ENCODE measurements at regions not wholly inside any gene's neighbourhood (a gene's known extent, or its start where the extent isn't known, plus 50 kb on each side); places are given as distances from the start of the nearest gene placed in this dataset.

- Histone ChIP-seq H3K36me3 (ENCODE audit: control insufficient read depth, insufficient read depth, low read length) (no peaks in the 10 kb centered on the region), H3K4me1 (ENCODE audit: control insufficient read depth, insufficient read depth, low read length) (no peaks in the 10 kb centered on the region)
- WGBS (ENCODE audit: insufficient coverage), result 67% methylated on average over 3 of the region's 4 CpGs
Measured at GRCh38 chr2:149988361-149988760, 400.8 kb upstream of the MMADHC start.

GRCh38 chr2:149986861-149987260 is 399.3 kb upstream of the MMADHC start:
- Histone ChIP-seq H3K36me3 (ENCODE audit: control insufficient read depth, insufficient read depth, low read length) (no peaks in the 10 kb centered on the region), H3K27ac (ENCODE audit: low read length) (no peak overlapping the region), H3K4me3 (ENCODE audit: low read length) (no peak overlapping the region), H3K27me3 (ENCODE audit: control insufficient read depth, insufficient read depth, low read length) (no peaks in the 10 kb centered on the region), H3K9me3 (replicated peaks; ENCODE audit: control insufficient read depth, low read depth, low read length) (no peaks in the 10 kb centered on the region), H3K4me1 (ENCODE audit: control insufficient read depth, insufficient read depth, low read length) (no peaks in the 10 kb centered on the region)
- DNase-seq, result no peak
- 80% methylated on average over 1 of the region's 2 CpGs for WGBS (ENCODE audit: insufficient coverage)

More at GRCh38 chr2:149988361-149988760, 400.8 kb upstream of the MMADHC start:
- no peak for DNase-seq
- H3K4me3 ChIP-seq (ENCODE audit: low read length), result no peak overlapping the region
- H3K9me3 ChIP-seq (replicated peaks; ENCODE audit: control insufficient read depth, low read depth, low read length), result no peaks in the 10 kb centered on the region
- no peak overlapping the region for H3K27ac ChIP-seq (ENCODE audit: low read length)
- no peaks in the 10 kb centered on the region for H3K27me3 ChIP-seq (ENCODE audit: control insufficient read depth, insufficient read depth, low read length)

DNA sequence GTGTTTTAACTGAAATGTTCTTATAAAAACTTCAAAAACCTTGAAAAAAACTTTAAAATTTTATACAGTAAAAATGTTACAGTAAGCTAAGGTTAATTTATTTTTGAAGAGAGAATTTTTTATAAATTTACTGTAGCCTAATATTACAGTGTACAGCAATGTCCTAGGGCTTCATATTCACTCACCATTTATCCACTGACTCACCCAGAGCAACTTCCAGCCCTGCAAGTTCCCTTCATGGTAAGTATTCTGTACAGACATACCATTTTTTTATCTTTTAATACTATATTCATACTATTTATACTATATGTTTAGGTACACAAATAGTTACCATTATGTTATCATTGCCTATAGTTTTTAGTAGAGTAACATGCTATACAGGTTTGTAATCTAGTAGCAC is 396.7 kb upstream of the MMADHC start:
- Histone ChIP-seq H3K4me3 (ENCODE audit: low read length) (no peak overlapping the region), H3K36me3 (ENCODE audit: control insufficient read depth, insufficient read depth, low read length) (no peaks in the 10 kb centered on the region), H3K4me1 (ENCODE audit: control insufficient read depth, insufficient read depth, low read length) (no peaks in the 10 kb centered on the region), H3K9me3 (replicated peaks; ENCODE audit: control insufficient read depth, low read depth, low read length) (no peaks in the 10 kb centered on the region), H3K27ac (ENCODE audit: low read length) (no peak overlapping the region), H3K27me3 (ENCODE audit: control insufficient read depth, insufficient read depth, low read length) (no peaks in the 10 kb centered on the region)
- DNase-seq, result no peak

- Histone ChIP-seq H3K27ac (ENCODE audit: low read length) (peak overlapping the region; percentile 49), H3K36me3 (ENCODE audit: control insufficient read depth, insufficient read depth, low read length) (no peaks in the 10 kb centered on the region), H3K4me3 (ENCODE audit: low read length) (no peak overlapping the region), H3K27me3 (ENCODE audit: control insufficient read depth, insufficient read depth, low read length) (no peaks in the 10 kb centered on the region), H3K9me3 (replicated peaks; ENCODE audit: control insufficient read depth, low read depth, low read length) (no peaks in the 10 kb centered on the region), H3K4me1 (ENCODE audit: control insufficient read depth, insufficient read depth, low read length) (no peaks in the 10 kb centered on the region)
- 49% methylated on average over 2 of the region's 3 CpGs for WGBS (ENCODE audit: insufficient coverage)
- DNase-seq, result peak; percentile 89
Measured at GRCh38 chr2:149972066-149972465, 384.5 kb upstream of the MMADHC start.

GRCh38 chr2:149954981-149955600 is 367.5 kb upstream of the MMADHC start:
- peak; percentile 85 for DNase-seq
- no peaks in the 10 kb centered on the region for H3K9me3 ChIP-seq (replicated peaks; ENCODE audit: control insufficient read depth, low read depth, low read length)
- WGBS (ENCODE audit: insufficient coverage), result no CpG with 5 or more reads among the region's 6 CpGs
- no peaks in the 10 kb centered on the region for H3K4me1 ChIP-seq (ENCODE audit: control insufficient read depth, insufficient read depth, low read length)
- H3K27ac ChIP-seq (ENCODE audit: low read length), result no peak overlapping the region
- H3K36me3 ChIP-seq (ENCODE audit: control insufficient read depth, insufficient read depth, low read length), result no peaks in the 10 kb centered on the region
- H3K27me3 ChIP-seq (ENCODE audit: control insufficient read depth, insufficient read depth, low read length), result no peaks in the 10 kb centered on the region
- no peak overlapping the region for H3K4me3 ChIP-seq (ENCODE audit: low read length)

DNA sequence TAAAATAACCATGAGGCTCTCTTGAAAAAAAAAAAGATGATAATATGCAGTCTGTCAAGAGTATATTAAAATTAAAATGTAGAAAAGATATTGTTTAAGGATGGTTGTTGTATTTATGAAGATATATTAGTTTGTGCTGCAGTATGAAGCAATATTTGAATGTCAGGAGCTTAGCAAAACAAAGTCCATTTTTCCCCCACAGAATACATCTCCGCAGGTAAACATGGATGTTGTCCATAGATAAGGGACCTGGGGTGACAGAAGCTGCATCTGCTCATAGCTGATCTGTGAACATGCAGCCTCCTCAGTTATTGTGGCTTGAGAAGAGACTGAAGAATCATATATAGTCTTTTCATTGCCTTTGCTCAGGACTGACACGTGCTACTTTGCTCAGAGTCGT is 366.1 kb upstream of the MMADHC start:
- Histone ChIP-seq H3K27ac (ENCODE audit: low read length) (no peak overlapping the region), H3K9me3 (replicated peaks; ENCODE audit: control insufficient read depth, low read depth, low read length) (no peaks in the 10 kb centered on the region), H3K36me3 (ENCODE audit: control insufficient read depth, insufficient read depth, low read length) (no peaks in the 10 kb centered on the region), H3K4me3 (ENCODE audit: low read length) (no peak overlapping the region), H3K4me1 (ENCODE audit: control insufficient read depth, insufficient read depth, low read length) (no peaks in the 10 kb centered on the region), H3K27me3 (ENCODE audit: control insufficient read depth, insufficient read depth, low read length) (no peaks in the 10 kb centered on the region)
- WGBS (ENCODE audit: insufficient coverage), result 90% methylated on average over 2 of the region's 3 CpGs
- no peak for DNase-seq

- DNase-seq, result no peak
- H3K27me3 ChIP-seq (ENCODE audit: control insufficient read depth, insufficient read depth, low read length), result no peaks in the 10 kb centered on the region
- no peaks in the 10 kb centered on the region for H3K4me1 ChIP-seq (ENCODE audit: control insufficient read depth, insufficient read depth, low read length)
- no peaks in the 10 kb centered on the region for H3K36me3 ChIP-seq (ENCODE audit: control insufficient read depth, insufficient read depth, low read length)
- no peak overlapping the region for H3K4me3 ChIP-seq (ENCODE audit: low read length)
- 100% methylated on average over 1 of the region's 1 CpG for WGBS (ENCODE audit: insufficient coverage)
- no peak overlapping the region for H3K27ac ChIP-seq (ENCODE audit: low read length)
- H3K9me3 ChIP-seq (replicated peaks; ENCODE audit: control insufficient read depth, low read depth, low read length), result no peaks in the 10 kb centered on the region
Measured at GRCh38 chr2:149931486-149931885, 343.9 kb upstream of the MMADHC start.

DNA sequence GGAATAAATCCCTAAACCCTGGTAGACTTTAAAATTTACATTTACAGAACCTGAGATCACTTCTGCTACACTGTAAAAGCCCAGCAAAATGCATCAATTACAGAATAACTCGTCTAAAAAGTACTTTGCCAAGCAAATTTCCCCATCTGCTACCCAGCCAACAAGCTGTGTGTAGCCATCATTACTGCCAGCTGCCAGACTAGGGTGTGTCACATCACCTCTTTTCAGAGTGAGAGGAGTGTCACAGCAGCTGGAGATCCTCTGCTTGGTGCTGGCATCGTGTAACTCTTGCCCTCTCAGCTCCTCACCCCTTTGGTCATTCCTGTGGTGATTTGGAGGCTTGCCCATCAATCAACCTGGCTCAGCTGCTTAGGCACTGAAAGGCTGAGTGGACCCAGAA is 340.4 kb upstream of the MMADHC start:
- Histone ChIP-seq H3K4me1 (ENCODE audit: control insufficient read depth, insufficient read depth, low read length) (no peaks in the 10 kb centered on the region), H3K27me3 (ENCODE audit: control insufficient read depth, insufficient read depth, low read length) (no peaks in the 10 kb centered on the region), H3K9me3 (replicated peaks; ENCODE audit: control insufficient read depth, low read depth, low read length) (no peaks in the 10 kb centered on the region), H3K36me3 (ENCODE audit: control insufficient read depth, insufficient read depth, low read length) (no peaks in the 10 kb centered on the region), H3K4me3 (ENCODE audit: low read length) (no peak overlapping the region), H3K27ac (ENCODE audit: low read length) (no peak overlapping the region)
- peak; percentile 11 for DNase-seq
- WGBS (ENCODE audit: insufficient coverage), result 40% methylated on average over 1 of the region's 2 CpGs

DNA sequence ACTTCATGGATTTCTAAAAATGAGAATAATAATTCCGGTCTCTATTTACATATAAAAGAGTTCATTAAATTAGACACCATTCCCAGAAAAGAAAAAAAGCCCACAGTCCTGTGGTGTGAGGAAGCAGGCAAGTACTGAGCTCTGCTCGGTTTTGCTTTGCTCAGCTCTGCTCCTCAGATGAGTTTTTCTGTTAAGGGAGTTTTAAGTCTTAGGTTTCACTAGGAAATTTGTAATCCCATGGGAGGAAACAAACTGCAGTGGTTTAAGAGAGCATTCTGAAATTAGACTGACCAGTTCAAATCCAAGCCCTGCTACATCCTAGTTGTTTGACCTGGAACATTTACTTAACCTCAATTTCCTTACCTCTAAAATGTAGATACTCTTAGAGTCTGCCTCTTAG is 338.6 kb upstream of the MMADHC start:
- Histone ChIP-seq H3K4me1 (ENCODE audit: control insufficient read depth, insufficient read depth, low read length) (no peaks in the 10 kb centered on the region), H3K4me3 (ENCODE audit: low read length) (no peak overlapping the region), H3K27ac (ENCODE audit: low read length) (no peak overlapping the region), H3K36me3 (ENCODE audit: control insufficient read depth, insufficient read depth, low read length) (no peaks in the 10 kb centered on the region), H3K9me3 (replicated peaks; ENCODE audit: control insufficient read depth, low read depth, low read length) (no peaks in the 10 kb centered on the region), H3K27me3 (ENCODE audit: control insufficient read depth, insufficient read depth, low read length) (no peaks in the 10 kb centered on the region)
- DNase-seq, result peak; percentile 63
- WGBS (ENCODE audit: insufficient coverage), result no CpG with 5 or more reads among the region's 2 CpGs

- Histone ChIP-seq H3K4me1 (ENCODE audit: control insufficient read depth, insufficient read depth, low read length) (no peaks in the 10 kb centered on the region), H3K4me3 (ENCODE audit: low read length) (no peak overlapping the region), H3K36me3 (ENCODE audit: control insufficient read depth, insufficient read depth, low read length) (no peaks in the 10 kb centered on the region), H3K27ac (ENCODE audit: low read length) (no peak overlapping the region), H3K9me3 (replicated peaks; ENCODE audit: control insufficient read depth, low read depth, low read length) (peaks cover 2% of the 10 kb centered on the region), H3K27me3 (ENCODE audit: control insufficient read depth, insufficient read depth, low read length) (no peaks in the 10 kb centered on the region)
- WGBS (ENCODE audit: insufficient coverage), result 92% methylated on average over 2 of the region's 3 CpGs
- DNase-seq, result no peak
Measured at GRCh38 chr2:149924549-149925213, 337.1 kb upstream of the MMADHC start.

DNA sequence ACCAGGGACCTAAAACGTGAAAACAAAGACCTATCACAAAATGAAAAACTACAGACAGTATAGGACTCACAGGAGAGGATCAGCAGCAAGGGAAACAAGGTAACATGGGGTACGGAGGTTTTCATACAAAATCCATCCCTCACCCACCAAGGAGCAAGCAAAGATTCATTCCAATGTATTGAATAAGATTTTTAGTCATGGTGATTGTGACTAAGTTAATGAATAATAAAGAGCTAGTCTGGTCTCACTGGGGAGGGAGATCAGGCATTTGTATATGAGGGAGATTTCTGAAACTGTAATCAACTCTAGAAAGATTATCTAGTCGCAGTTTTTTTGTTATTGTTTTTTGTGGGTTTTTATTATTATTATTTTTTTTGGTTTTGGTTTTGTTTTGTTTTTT is 336.5 kb upstream of the MMADHC start:
- Histone ChIP-seq H3K27ac (ENCODE audit: low read length) (no peak overlapping the region), H3K4me3 (ENCODE audit: low read length) (no peak overlapping the region), H3K4me1 (ENCODE audit: control insufficient read depth, insufficient read depth, low read length) (no peaks in the 10 kb centered on the region), H3K27me3 (ENCODE audit: control insufficient read depth, insufficient read depth, low read length) (no peaks in the 10 kb centered on the region), H3K9me3 (replicated peaks; ENCODE audit: control insufficient read depth, low read depth, low read length) (peaks cover 2% of the 10 kb centered on the region), H3K36me3 (ENCODE audit: control insufficient read depth, insufficient read depth, low read length) (no peaks in the 10 kb centered on the region)
- DNase-seq, result no peak
- WGBS (ENCODE audit: insufficient coverage), result no CpG with 5 or more reads among the region's 3 CpGs
